Stimulated activated CD4-positive, alpha-beta T cell treated with anti-CD3 and anti-CD28 coated beads, Interleukin-12 subunit alpha, Interleukin-12 subunit beta, amount 100 ng/mL, for 4 hours (primary cell): ENCODE measurements at regions not wholly inside any gene's neighbourhood (a gene's known extent, or its start where the extent isn't known, plus 50 kb on each side); places are given as distances from the start of the nearest gene placed in this dataset.
"Not testable (repeated sequence)": the region's sequence is repeated elsewhere in the genome, so short reads cannot be mapped to it uniquely, and the experiment has no call there.

Source experiments
- DNase-seq: peaks from one replicate; pipeline ENCODE4 v3.0.0-alpha.2; 2020

- DNase-seq, result no peak
These were observed 53.1 kb upstream of the WNT4 start for GRCh38 chr1:22196041-22196440.

GRCh38 chr1:22196641-22197040 lies 53.7 kb upstream of the WNT4 start:
- no peak for DNase-seq

- no peak for DNase-seq
These were observed 54.7 kb upstream of the WNT4 start for GRCh38 chr1:22197644-22198043.

GRCh38 chr1:22201023-22201422 lies 58.1 kb upstream of the WNT4 start:
- DNase-seq, result no peak

GRCh38 chr1:22203335-22203734 lies 60.4 kb upstream of the WNT4 start:
- no peak for DNase-seq

- DNase-seq, result no peak
These were observed 61.4 kb upstream of the WNT4 start for GRCh38 chr1:22204057-22204840.

- no peak for DNase-seq
These were observed 62.4 kb upstream of the WNT4 start for GRCh38 chr1:22204989-22205913.

- no peak for DNase-seq
These were observed 63.7 kb upstream of the WNT4 start for GRCh38 chr1:22206551-22207125.

GRCh38 chr1:22207511-22208267 lies 64.8 kb upstream of the WNT4 start:
- no peak for DNase-seq

- no peak for DNase-seq
These were observed 65.5 kb upstream of the WNT4 start for GRCh38 chr1:22208268-22208972.

GRCh38 chr1:22208973-22209378 lies 66.1 kb upstream of the WNT4 start:
- no peak for DNase-seq

- no peak for DNase-seq
These were observed 67.3 kb upstream of the WNT4 start for GRCh38 chr1:22210176-22210575.

GRCh38 chr1:22210636-22211035 lies 67.7 kb upstream of the WNT4 start:
- DNase-seq, result no peak

- not testable (repeated sequence) for DNase-seq
These were observed 68.6 kb upstream of the WNT4 start for GRCh38 chr1:22211459-22211858.

GRCh38 chr1:22212400-22213233 lies 69.7 kb upstream of the WNT4 start:
- no peak for DNase-seq

- no peak for DNase-seq
These were observed 73.5 kb upstream of the WNT4 start for GRCh38 chr1:22216210-22216883.

- no peak for DNase-seq
These were observed 74.1 kb upstream of the WNT4 start for GRCh38 chr1:22216966-22217365.

- DNase-seq, result no peak
These were observed 75.0 kb upstream of the WNT4 start for GRCh38 chr1:22217811-22218460.

- DNase-seq, result no peak
These were observed 75.8 kb upstream of the WNT4 start for GRCh38 chr1:22218618-22219250.
